ENCODE measurements at regions not wholly inside any gene's neighbourhood (a gene's known extent, or its start where the extent isn't known, plus 50 kb on each side); places are given as distances from the start of the nearest gene placed in this dataset.

DNA sequence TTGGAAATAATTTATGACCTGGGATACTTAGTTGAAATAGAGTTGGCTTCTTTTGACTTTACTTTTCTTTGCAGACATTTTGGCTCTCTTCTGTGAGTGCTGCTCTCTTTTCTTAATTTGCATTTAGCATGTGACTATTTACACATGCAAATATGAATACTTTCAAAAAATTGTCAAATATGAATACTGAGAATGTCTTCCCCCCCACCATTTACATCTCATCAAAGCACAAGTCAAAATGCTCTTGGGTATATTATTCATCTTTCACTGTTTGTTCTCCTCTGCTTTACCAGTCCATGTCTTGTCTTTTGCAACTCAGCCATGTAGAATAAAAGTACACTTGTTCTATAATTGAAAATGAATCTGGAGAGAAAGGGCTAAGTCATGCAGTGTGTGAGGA lies 126.5 kb downstream of the HHIPL2 start:
- H3K4me3 ChIP-seq: no peak overlapping the region
- no peak for TF ChIP-seq EP300 (IDR thresholded peaks at IDR 0.05)
- TF ChIP-seq POLR2A (IDR thresholded peaks at IDR 0.05): no peak
- no peak overlapping the region for H3K27ac ChIP-seq
- intact Hi-C loops (cut with DNase I): no loop called here
- H3K4me1 ChIP-seq: no peaks in the 10 kb centered on the region
- no peaks in the 10 kb centered on the region for H3K9me3 ChIP-seq
- DNase-seq: no peak
- H3K27me3 ChIP-seq: no peaks in the 10 kb centered on the region
- H3K36me3 ChIP-seq: no peaks in the 10 kb centered on the region

DNA sequence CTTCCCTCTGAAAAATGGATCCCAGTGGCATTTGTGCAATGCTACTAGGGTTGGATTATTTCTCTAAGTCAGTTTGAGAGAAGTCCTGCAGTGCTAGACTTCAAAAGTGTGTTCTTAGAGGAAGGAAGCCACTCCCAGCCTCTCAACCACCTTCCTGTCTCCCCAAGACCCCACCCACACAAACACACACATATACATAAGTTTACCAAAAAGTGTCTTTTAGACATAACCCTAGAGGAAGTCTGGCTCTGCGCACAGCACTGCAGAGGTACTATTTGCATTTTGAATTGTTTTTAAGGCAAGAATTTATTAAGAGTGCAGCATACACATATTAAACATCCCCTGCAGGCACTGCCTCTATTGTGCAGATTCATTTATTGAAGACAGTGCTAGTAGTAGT lies 127.3 kb downstream of the HHIPL2 start:
- Histone ChIP-seq H3K36me3 (no peaks in the 10 kb centered on the region), H3K9me3 (no peaks in the 10 kb centered on the region), H3K4me3 (no peak overlapping the region), H3K4me1 (no peaks in the 10 kb centered on the region), H3K27me3 (no peaks in the 10 kb centered on the region), H3K27ac (no peak overlapping the region)
- intact Hi-C loops (cut with DNase I): no loop called here
- DNase-seq: no peak
- TF ChIP-seq POLR2A (IDR thresholded peaks at IDR 0.05) (no peak), POLR2AphosphoS5 (IDR thresholded peaks at IDR 0.05) (no peak), EP300 (IDR thresholded peaks at IDR 0.05) (no peak)
- TF ChIP-seq, protein P1, sequence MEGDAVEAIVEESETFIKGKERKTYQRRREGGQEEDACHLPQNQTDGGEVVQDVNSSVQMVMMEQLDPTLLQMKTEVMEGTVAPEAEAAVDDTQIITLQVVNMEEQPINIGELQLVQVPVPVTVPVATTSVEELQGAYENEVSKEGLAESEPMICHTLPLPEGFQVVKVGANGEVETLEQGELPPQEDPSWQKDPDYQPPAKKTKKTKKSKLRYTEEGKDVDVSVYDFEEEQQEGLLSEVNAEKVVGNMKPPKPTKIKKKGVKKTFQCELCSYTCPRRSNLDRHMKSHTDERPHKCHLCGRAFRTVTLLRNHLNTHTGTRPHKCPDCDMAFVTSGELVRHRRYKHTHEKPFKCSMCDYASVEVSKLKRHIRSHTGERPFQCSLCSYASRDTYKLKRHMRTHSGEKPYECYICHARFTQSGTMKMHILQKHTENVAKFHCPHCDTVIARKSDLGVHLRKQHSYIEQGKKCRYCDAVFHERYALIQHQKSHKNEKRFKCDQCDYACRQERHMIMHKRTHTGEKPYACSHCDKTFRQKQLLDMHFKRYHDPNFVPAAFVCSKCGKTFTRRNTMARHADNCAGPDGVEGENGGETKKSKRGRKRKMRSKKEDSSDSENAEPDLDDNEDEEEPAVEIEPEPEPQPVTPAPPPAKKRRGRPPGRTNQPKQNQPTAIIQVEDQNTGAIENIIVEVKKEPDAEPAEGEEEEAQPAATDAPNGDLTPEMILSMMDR (IDR thresholded peaks at IDR 0.05): no peak
- 58 to 87% methylated on average over 1 of the region's 1 CpG for whole genome bisulfite sequencing, 2 donors

DNA sequence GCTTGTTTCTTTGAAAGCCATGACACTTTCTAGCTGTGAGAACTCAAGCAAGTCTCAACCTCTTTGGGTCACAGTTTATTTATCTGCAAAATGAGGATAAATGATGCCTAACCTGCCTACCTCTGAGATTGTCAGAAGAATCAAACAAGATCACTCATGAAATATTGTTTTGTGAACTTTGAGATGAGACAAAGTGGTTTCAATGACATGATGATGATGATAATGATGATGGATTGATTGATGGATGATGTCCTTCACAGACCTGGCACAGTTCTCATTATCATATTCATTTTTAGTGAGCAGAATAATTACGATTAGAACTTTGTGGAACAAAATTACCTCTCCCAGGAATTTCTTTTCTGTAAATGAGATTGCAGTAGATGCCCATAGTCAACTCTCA lies 129.2 kb downstream of the HHIPL2 start:
- DNase-seq: no peak
- Histone ChIP-seq H3K9me3 (no peaks in the 10 kb centered on the region), H3K27me3 (no peaks in the 10 kb centered on the region), H3K36me3 (no peaks in the 10 kb centered on the region), H3K4me1 (no peaks in the 10 kb centered on the region), H3K4me3 (no peak overlapping the region), H3K27ac (no peak overlapping the region)
- intact Hi-C loops (cut with DNase I): no loop called here
- TF ChIP-seq POLR2A (IDR thresholded peaks at IDR 0.05) (no peak), EP300 (IDR thresholded peaks at IDR 0.05) (no peak), POLR2AphosphoS5 (IDR thresholded peaks at IDR 0.05) (no peak)
- TF ChIP-seq, protein P1 (IDR thresholded peaks at IDR 0.05): no peak
- WGBS, 2 donors: 60 to 84% methylated on average over 1 of the region's 1 CpG

DNA sequence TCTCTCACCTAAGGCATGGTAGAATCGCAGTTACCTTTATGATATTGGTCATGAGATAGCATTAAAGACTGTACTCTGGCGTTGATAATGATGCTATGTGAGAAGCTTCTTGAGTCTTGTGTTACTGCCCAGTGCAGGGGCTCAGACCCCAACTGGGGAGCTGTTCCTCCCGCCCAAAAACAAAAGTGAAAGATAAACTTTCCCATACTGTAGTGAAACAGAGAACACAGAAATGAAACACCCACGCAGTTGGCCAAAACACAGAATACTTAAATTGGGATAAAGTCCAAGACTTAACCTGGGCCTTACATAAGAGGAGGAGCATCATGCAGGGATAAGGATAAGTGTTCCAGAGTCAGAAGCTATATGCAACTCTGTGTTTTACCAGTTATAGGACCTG lies 130.6 kb downstream of the HHIPL2 start:
- H3K27me3 ChIP-seq: no peaks in the 10 kb centered on the region
- H3K4me3 ChIP-seq: no peak overlapping the region
- no peak for DNase-seq
- intact Hi-C loops (cut with DNase I): no loop called here
- H3K27ac ChIP-seq: no peak overlapping the region
- TF ChIP-seq EP300 (IDR thresholded peaks at IDR 0.05) (no peak), POLR2A (IDR thresholded peaks at IDR 0.05) (no peak), POLR2AphosphoS5 (IDR thresholded peaks at IDR 0.05) (no peak)
- TF ChIP-seq, protein P1 (IDR thresholded peaks at IDR 0.05): no peak
- WGBS, 2 donors: 73 to 88% methylated on average over 4 of the region's 4 CpGs
- H3K9me3 ChIP-seq: no peaks in the 10 kb centered on the region
- H3K36me3 ChIP-seq: no peaks in the 10 kb centered on the region
- H3K4me1 ChIP-seq: no peaks in the 10 kb centered on the region

DNA sequence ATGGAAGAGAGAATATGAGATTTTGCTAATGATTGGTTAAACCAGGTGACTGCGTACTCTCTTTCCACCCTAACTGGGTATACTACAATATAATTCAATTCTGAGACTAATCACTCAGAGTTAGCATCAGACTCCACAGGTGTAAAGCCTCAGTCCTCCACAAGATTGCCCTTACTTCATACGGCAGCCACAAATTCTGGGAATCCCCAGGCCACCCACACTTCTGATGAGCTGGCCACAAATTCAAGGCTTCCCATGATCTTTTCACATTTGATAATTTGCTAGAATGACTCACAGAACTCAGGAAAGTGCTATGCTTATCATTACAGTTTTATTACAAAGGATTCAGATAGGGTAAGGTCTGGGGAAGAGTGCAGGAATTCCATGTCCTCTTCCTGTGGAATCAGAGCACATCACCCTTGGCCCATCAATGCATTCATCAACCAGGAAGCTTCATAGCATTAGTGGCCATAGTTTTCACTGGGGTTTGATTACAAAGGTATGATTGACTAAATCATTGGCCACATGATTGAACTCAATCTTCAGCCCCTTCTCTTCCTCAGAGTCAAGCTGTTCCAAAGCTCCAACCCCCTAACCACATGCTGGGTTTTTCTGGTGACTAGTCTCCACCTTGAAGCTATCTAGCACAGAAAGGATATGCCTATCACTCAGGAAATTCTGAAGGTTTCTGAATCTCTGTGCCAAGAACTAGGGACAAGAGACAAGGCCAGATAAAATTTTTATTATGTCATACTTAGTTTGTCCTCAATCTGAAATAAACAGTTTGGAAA lies 131.7 kb downstream of the HHIPL2 start:
- H3K27me3 ChIP-seq: no peaks in the 10 kb centered on the region
- no peaks in the 10 kb centered on the region for H3K4me1 ChIP-seq
- no peaks in the 10 kb centered on the region for H3K36me3 ChIP-seq
- 80 to 90% methylated on average over 2 of the region's 2 CpGs for WGBS, 2 donors
- H3K4me3 ChIP-seq: no peak overlapping the region
- intact Hi-C loops (cut with DNase I): no loop called here
- DNase-seq: no peak
- peaks cover 0 to 2% (median 0%) of the 10 kb centered on the region in 4 donors for H3K9me3 ChIP-seq
- H3K27ac ChIP-seq: no peak overlapping the region
- TF ChIP-seq POLR2A (IDR thresholded peaks at IDR 0.05) (no peak), POLR2AphosphoS5 (IDR thresholded peaks at IDR 0.05) (no peak)
- TF ChIP-seq, protein P1 (IDR thresholded peaks at IDR 0.05): no peak

Measured in sigmoid colon (tissue), 6 donors.